WI38 (cell line): ENCODE measurements at regions not wholly inside any gene's neighbourhood (a gene's known extent, or its start where the extent isn't known, plus 50 kb on each side); places are given as distances from the start of the nearest gene placed in this dataset.

Source experiments
- H3K4me3 ChIP-seq: 2 replicates; pipeline ENCODE4 v1.5.1; 2011; ENCODE audit warnings: low read depth, mild to moderate bottlenecking, control low read depth, low read length
- CTCF ChIP-seq: IDR thresholded peaks from 2 replicates; pipeline ENCODE4 v1.5.1; 2012; ENCODE audit warnings: low read depth, mild to moderate bottlenecking, control low read depth, low read length

GRCh38 chr13:43979492-43979891 lies 99.8 kb downstream of the LACC1 start:
- TF ChIP-seq CTCF = no peak
- no peak overlapping the region for H3K4me3 ChIP-seq

- TF ChIP-seq CTCF = no peak
- no peak overlapping the region for H3K4me3 ChIP-seq
Observed at GRCh38 chr13:43980587-43980986, 100.9 kb downstream of the LACC1 start.

- no peak for TF ChIP-seq CTCF
- no peak overlapping the region for H3K4me3 ChIP-seq
Observed at GRCh38 chr13:43981091-43981490, 101.4 kb downstream of the LACC1 start.

GRCh38 chr13:43981512-43982301 lies 102.0 kb downstream of the LACC1 start:
- TF ChIP-seq CTCF = no peak
- no peak overlapping the region for H3K4me3 ChIP-seq

GRCh38 chr13:43983373-43983772 lies 103.7 kb downstream of the LACC1 start:
- no peak for TF ChIP-seq CTCF
- H3K4me3 ChIP-seq = no peak overlapping the region

GRCh38 chr13:43984292-43984691 lies 104.6 kb downstream of the LACC1 start:
- no peak overlapping the region for H3K4me3 ChIP-seq
- TF ChIP-seq CTCF = no peak

- TF ChIP-seq CTCF = no peak
- no peak overlapping the region for H3K4me3 ChIP-seq
Observed at GRCh38 chr13:43985422-43986072, 105.8 kb downstream of the LACC1 start.
